ENCODE measurements at regions not wholly inside any gene's neighbourhood (a gene's known extent, or its start where the extent isn't known, plus 50 kb on each side); places are given as distances from the start of the nearest gene placed in this dataset.

DNA sequence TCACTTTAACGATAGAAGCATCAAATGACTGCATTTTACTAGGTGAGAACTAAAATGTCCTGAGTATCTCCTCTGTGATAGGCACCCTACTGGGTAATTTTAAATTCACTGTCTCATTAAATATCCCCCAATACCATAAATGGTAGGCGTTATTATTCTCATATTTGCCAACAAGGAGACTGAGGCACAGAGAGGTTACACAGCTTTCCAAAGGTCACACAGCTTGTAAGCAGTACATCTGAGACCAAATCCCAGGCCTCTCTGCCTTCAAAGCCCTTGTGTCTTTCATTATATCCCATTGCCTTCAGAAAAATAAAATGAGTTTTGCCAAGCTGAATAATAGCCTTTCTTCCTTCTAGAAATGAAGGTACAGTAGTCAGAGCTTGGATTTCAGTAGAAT, 502.6 kb downstream of the HAPSTR1 start:
- no peak for TF ChIP-seq CTCF (IDR thresholded peaks at IDR 0.05 in 4 of 5, conservative IDR thresholded peaks at IDR 0.05 in 1 of 5)
- no peak for TF ChIP-seq POLR2A (IDR thresholded peaks at IDR 0.05)
